ENCODE measurements at regions not wholly inside any gene's neighbourhood (a gene's known extent, or its start where the extent isn't known, plus 50 kb on each side); places are given as distances from the start of the nearest gene placed in this dataset.
A peak's percentile ranks its signal among the peaks of the same experiment; 100 is the strongest.

DNA sequence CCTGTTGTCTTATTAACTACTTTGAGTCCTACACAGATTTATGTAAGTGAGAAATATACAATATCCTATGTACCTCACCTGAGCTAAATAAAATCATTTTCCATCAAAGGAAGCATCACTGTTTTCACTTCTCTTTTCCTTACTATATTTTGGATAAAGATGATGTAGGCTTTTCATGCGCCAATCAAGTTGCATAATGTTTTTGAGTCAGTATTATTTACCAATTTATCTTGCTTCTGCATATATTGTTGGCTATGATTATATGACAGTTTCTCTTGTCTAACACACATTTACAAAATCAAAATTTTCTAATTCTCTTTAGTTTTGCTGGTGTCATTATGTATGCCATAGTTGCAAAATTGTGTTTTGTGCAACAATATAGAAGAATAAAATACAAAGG lies 67.9 kb upstream of the FRY start:
- no peak for DNase-seq

DNA sequence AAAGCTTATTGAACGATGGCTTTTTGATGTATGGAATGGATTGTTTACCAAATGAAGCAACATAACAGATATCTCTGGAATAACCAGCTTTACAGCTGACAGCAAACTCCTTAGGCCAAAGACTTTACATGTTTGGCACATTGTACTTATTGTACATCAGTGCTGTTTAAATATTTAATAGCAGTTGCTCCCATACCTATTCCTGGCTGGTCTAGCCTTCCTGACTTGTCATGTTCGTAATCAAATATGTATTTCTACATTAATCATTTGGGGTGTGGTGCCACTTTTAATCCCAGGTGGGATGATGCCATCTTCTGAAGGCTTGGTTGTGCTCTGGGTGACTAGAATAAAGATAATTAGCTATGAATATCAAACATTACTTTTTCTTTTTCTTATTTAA lies 67.4 kb upstream of the FRY start:
- DNase-seq: no peak

DNA sequence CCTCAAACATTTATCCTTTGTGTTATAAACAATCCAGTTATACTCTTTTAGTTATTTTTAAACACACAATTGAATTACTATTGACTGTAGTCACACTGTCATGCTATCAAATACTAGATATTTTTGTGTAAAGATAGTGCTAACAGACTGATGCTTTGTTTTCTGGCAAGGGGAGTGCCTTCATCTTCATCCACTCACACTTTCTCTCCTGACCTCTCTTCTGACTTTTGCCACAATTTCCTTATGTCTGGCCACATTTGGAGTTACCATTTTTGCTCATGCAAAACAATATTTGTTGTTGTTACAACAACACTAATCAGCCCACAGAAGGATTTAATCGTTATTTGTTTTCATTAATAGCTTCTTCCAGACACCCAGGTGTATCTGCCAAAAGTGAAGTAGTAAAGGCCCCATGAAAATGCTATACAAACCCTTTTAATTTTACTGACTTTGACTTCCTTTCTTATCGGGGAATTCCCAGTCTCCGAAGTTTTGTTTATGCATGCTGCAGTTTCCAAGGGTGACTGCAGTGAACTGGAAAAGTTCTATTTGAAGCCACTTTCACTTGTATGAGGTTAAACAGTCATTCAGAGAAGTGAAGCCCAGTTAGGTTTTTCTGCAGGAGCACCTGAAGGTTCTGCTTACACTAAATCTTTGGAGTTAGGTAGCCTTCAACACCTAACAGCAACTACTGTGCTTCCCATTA lies 66.1 kb upstream of the FRY start:
- DNase-seq: peak; percentile 8

DNA sequence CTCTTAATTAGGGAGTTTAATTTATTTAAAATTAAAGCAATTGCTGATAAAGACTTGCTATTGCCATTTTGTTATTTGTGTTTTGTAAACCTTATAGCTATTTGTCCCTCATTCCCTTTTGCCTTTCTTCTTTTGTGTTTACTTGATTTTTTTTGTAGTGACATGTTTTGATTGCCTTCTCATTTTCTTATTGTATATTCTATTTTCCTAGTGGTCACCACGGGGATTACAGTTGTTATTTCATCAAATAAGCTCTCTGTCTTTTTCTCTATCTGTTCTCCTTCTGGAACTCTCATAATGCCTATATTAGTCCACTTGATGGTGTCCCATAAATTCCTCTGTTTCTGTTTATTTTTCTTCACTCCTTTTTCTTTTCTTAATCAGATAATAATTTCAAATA lies 64.4 kb upstream of the FRY start:
- DNase-seq: no peak

DNA sequence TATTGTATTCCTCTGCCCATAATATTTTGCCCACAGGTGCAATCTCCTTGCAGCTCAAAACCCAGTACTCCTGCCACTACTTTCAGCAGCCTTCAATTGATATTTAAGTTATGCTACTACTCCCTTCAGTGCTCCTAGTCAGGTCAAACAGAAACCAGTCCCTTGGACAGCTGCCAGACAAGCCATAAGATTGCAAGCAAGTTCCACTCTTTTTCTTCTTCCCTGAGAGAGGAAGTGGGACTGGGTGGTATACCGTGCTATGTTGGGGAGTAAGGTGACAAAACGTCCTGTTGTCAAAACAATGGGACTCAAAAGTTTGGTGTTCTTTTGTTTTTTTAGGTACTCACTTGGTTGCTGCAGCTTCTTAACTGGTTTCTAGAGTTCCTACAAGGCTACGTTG lies 63.1 kb upstream of the FRY start:
- no peak for DNase-seq

DNA sequence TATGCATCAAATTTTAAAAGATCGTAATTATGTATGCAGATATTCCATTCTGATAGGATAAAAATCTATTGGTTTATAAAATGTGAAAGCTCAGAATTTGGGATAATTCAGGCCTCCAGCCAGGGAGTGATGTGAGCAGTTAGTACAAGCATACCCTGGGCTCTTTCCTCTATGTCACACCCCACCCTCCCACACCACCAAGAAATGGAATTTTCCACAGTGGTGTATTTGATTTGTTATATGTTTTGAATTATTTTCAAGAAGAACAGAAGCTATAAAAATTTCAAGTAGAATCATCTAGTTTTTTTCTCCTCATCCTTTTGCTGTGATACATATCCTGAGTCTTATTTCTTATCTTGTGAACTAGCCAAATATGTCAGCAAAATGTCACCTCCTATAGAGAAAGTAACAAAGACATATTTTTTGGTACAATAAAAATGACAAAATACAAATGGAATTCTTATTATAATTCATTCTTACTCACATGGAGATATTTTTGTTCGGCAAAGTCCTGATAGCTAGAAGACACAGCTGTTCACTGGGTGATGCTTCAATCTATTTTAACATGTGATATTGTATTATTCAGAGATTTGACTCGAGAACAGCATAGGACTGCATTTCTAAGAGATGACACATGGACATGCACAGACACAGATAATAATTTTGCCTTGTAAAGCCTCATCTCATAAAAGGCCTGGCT lies 61.2 kb upstream of the FRY start:
- no peak for DNase-seq

DNA sequence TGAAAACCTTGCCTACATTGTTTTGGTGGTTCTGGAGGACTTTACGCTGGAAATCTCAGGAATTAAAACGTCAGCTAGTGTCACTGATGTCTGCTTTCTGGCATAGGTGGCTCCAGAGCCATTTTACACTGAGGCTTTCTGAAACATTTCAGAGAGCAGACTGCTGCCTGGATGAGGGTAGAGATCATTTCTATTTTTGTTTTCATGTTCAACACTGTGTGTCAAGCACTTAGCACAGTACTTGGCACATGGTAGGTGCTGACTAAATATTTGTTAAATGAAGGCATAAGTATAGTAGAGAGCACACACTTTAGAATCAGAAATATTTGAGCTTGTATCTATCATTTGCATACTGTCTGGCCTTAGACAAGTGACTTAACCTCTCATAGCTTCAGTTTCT lies 59.1 kb upstream of the FRY start:
- DNase-seq: no peak

DNA sequence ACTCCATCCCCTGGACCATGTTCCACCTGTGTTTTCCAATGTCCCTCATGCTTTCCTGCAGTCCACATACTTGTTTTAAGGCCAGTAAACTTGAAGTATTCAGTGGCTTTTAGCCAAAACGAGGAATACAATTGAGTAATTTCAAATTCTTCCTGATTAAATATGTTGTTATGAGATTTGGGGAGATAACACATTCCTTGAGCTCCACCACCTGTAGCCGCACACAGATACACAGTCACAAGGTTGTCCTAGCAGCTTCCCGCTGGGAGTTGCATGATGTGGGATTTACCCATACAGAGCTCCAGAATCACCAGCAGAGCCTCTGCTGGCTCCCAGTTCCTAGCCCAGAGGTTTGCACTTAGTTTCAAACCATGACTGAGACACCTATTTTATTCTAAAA lies 53.6 kb upstream of the FRY start:
- DNase-seq: no peak

DNA sequence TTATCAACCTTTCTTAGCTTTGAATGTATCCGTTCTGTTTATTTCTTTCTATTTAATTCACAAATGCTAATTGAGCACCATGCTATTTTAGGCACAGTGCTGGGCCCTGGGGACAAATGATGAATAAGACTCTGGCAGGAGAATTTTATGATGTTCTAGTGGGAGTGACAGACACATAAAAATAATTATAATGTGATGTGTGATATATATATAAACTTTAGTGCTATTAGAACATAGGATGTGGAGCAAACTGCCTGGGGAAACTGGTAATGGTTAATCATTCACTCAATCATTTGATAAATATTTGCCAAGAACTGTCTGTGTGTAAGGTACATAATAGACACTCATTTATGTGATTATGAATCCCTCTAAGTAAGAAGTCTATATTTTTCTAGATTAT lies 50.7 kb upstream of the FRY start:
- no peak for DNase-seq
